Smooth muscle cell (in vitro differentiated cells): ENCODE measurements at regions not wholly inside any gene's neighbourhood (a gene's known extent, or its start where the extent isn't known, plus 50 kb on each side); places are given as distances from the start of the nearest gene placed in this dataset.

ENCODE experiments used
- DNase-seq: peaks from one replicate; lab custom pipeline; 2025; ENCODE audit not compliant: unreplicated experiment; lab: John Stamatoyannopoulos, UW
- H2AFZ ChIP-seq: fragments of 200-600 bp; sonication (generic); 2 replicates; pipeline ENCODE4 v1.6.0; 2016; ENCODE audit warnings: antibody characterized with exemption, low read depth, mild to moderate bottlenecking
- H3F3A ChIP-seq: fragments of 200-600 bp; sonication (generic); 2 replicates; pipeline ENCODE4 v1.6.0; 2017; ENCODE audit warnings: antibody characterized with exemption, low read depth
- H3K27ac ChIP-seq: fragments of 200-600 bp; sonication (generic); 2 replicates; pipeline ENCODE4 v1.5.1; 2016; ENCODE audit warnings: low read depth, mild to moderate bottlenecking
- H3K27me3 ChIP-seq: fragments of 200-600 bp; sonication (generic); 2 replicates; pipeline ENCODE4 v1.6.1; 2016; ENCODE audit warnings: low read depth, mild to moderate bottlenecking
- H3K36me3 ChIP-seq: fragments of 200-600 bp; sonication (generic); 2 replicates; pipeline ENCODE4 v1.5.1; 2016; ENCODE audit warnings: low read depth
- H3K4me1 ChIP-seq: fragments of 200-600 bp; sonication (generic); 2 replicates; pipeline ENCODE4 v1.5.1; 2016; ENCODE audit warnings: low read depth
- H3K4me2 ChIP-seq: fragments of 200-600 bp; sonication (generic); 2 replicates; pipeline ENCODE4 v1.6.0; 2016; ENCODE audit warnings: mild to moderate bottlenecking
- H3K4me3 ChIP-seq: fragments of 200-600 bp; sonication (generic); 2 replicates; pipeline ENCODE4 v1.5.1; 2016; ENCODE audit warnings: mild to moderate bottlenecking
- H3K79me2 ChIP-seq: fragments of 200-600 bp; sonication (generic); 2 replicates; pipeline ENCODE4 v1.6.0; 2016; ENCODE audit warnings: low read depth, mild to moderate bottlenecking
- H3K9ac ChIP-seq: fragments of 200-600 bp; sonication (generic); 2 replicates; pipeline ENCODE4 v1.6.0; 2016; ENCODE audit warnings: low read depth
- H3K9me3 ChIP-seq: fragments of 200-600 bp; sonication (generic); replicated peaks from 2 replicates; pipeline ENCODE4 v1.5.1; 2016; ENCODE audit warnings: low read depth
- H4K20me1 ChIP-seq: fragments of 200-600 bp; sonication (generic); 2 replicates; pipeline ENCODE4 v1.6.0; 2016; ENCODE audit warnings: low read depth
- WGBS: methylation state at CpG from one replicate; pipeline ENCODE4 v1.1.7; 2016; ENCODE audit warnings: low lambda C conversion rate; 5-methylcytosine and 5-hydroxymethylcytosine counted together
- TF ChIP-seq, protein P1 (sequence below): fragments of 200-600 bp; sonication (generic); IDR thresholded peaks from 2 replicates; pipeline ENCODE4 v1.5.1; 2017; ENCODE audit warnings: borderline replicate concordance, mild to moderate bottlenecking, antibody characterized with exemption; ENCODE audit not compliant: insufficient read depth, poor library complexity, severe bottlenecking

DNA sequence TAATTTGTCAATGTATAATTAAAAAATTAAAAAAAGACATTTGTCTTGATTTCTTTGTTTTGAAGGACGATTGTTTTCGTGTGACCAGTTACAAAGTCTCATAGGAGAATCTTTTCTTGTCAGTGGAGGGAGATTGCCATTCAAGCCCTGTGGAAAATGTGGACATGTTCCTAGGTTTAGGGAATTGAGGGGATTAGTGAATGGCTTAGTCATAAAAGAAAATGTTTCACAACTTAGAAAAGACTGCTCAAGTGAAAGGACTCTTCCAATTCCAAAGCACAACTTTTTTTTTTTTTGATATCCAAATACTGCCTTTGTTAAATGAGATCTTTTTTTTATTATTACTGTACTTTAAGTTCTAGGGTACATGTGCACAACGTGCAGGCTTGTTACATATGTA, 140.7 kb upstream of the HABP2 start:
- TF ChIP-seq, protein P1, sequence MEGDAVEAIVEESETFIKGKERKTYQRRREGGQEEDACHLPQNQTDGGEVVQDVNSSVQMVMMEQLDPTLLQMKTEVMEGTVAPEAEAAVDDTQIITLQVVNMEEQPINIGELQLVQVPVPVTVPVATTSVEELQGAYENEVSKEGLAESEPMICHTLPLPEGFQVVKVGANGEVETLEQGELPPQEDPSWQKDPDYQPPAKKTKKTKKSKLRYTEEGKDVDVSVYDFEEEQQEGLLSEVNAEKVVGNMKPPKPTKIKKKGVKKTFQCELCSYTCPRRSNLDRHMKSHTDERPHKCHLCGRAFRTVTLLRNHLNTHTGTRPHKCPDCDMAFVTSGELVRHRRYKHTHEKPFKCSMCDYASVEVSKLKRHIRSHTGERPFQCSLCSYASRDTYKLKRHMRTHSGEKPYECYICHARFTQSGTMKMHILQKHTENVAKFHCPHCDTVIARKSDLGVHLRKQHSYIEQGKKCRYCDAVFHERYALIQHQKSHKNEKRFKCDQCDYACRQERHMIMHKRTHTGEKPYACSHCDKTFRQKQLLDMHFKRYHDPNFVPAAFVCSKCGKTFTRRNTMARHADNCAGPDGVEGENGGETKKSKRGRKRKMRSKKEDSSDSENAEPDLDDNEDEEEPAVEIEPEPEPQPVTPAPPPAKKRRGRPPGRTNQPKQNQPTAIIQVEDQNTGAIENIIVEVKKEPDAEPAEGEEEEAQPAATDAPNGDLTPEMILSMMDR, result no peak
- DNase-seq, result no peak
- Histone ChIP-seq H3K4me3 (no peak overlapping the region), H2AFZ (no peak overlapping the region), H3K9ac (no peak overlapping the region), H3K27me3 (peaks cover 18% of the 10 kb centered on the region), H3K36me3 (no peaks in the 10 kb centered on the region), H3F3A (no peaks in the 10 kb centered on the region), H4K20me1 (no peaks in the 10 kb centered on the region), H3K79me2 (no peaks in the 10 kb centered on the region), H3K9me3 (no peaks in the 10 kb centered on the region), H3K4me2 (no peak overlapping the region), H3K27ac (no peak overlapping the region), H3K4me1 (no peaks in the 10 kb centered on the region)
- WGBS, result 61% methylated on average over 3 of the region's 3 CpGs

DNA sequence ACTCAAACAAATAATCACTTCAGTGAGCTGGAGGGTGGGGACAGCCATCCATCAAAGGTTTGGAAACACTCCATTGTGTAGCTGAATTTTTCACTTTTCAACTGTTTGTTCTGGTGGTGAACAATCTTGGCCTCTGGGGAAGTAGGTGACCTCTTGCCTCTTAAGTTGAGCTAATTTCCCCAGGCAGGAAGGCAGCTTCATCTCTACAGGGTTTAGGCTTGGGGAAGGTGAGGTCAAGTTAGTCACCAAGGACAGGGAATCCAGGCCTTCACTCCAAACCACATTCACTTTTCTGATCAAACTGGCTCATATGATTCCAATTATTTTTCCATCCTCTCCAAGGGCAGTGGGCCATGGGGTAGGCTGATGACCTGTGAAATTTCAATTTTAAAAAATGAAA, 138.3 kb upstream of the HABP2 start:
- H3K36me3 ChIP-seq, result no peaks in the 10 kb centered on the region
- TF ChIP-seq, protein P1, result no peak

GRCh38 chr10:113415246-113415645, 137.6 kb upstream of the HABP2 start:
- Histone ChIP-seq H3K4me3 (no peak overlapping the region), H3K27ac (no peak overlapping the region), H4K20me1 (no peaks in the 10 kb centered on the region), H3K79me2 (no peaks in the 10 kb centered on the region), H3F3A (no peaks in the 10 kb centered on the region), H2AFZ (no peak overlapping the region), H3K9ac (no peak overlapping the region), H3K4me1 (no peaks in the 10 kb centered on the region), H3K36me3 (no peaks in the 10 kb centered on the region), H3K27me3 (peaks cover 4% of the 10 kb centered on the region), H3K9me3 (peaks cover 5% of the 10 kb centered on the region), H3K4me2 (no peak overlapping the region)
- no peak for DNase-seq
- TF ChIP-seq, protein P1, result no peak
- 60% methylated on average over 3 of the region's 3 CpGs for WGBS

More for the DNA sequence above, 138.3 kb upstream of the HABP2 start:
- Histone ChIP-seq H3K27ac (no peak overlapping the region), H4K20me1 (no peaks in the 10 kb centered on the region), H3K4me2 (no peak overlapping the region), H3K79me2 (no peaks in the 10 kb centered on the region), H3K4me3 (no peak overlapping the region), H3K27me3 (peaks cover 7% of the 10 kb centered on the region), H2AFZ (no peak overlapping the region), H3F3A (no peaks in the 10 kb centered on the region), H3K9ac (no peak overlapping the region), H3K9me3 (peaks cover under 1% of the 10 kb centered on the region), H3K4me1 (no peaks in the 10 kb centered on the region)
- DNase-seq, result no peak

DNA sequence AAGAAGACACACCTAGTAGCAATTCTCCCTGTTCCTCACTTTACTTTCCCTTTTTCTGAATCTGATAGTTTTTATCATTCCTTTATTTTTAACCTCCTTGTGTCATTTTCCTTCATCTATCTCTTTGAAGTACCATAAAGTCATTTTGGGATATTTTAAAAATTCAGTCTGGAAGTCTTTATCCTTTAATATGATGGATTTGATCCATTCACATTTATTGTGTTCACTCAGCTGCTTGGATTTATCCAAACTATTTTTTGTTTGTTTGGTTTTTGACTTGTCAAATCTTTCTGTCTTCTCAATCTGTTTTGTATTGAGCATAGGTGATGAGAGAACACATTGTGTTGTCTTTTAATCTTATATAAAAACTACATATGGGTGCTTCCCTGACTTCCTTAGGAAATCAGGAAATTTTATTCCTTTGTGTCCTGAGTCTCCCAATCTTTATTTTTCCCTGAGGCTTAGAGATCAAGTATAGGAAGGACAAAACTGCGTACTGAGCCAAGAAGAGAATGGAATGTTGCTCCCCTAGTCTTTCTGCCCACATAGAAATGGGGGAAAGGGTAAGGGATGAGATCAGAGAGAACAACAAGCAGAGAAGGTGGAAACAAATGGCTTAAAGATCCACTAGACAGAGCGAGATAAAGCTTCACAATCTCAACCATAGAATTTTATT, 132.7 kb upstream of the HABP2 start:
- 69% methylated on average over 2 of the region's 2 CpGs for WGBS
- H3K79me2 ChIP-seq, result no peaks in the 10 kb centered on the region
- peaks cover 5% of the 10 kb centered on the region for H3K9me3 ChIP-seq

More for the DNA sequence above, 132.7 kb upstream of the HABP2 start:
- no peak for DNase-seq
- H2AFZ ChIP-seq, result no peak overlapping the region
- no peaks in the 10 kb centered on the region for H3K27me3 ChIP-seq
- no peaks in the 10 kb centered on the region for H3K4me1 ChIP-seq
- H3K27ac ChIP-seq, result no peak overlapping the region
- TF ChIP-seq, protein P1, result no peak
- no peaks in the 10 kb centered on the region for H3F3A ChIP-seq
- no peak overlapping the region for H3K9ac ChIP-seq
- no peaks in the 10 kb centered on the region for H3K36me3 ChIP-seq
- no peak overlapping the region for H3K4me3 ChIP-seq
- H4K20me1 ChIP-seq, result no peaks in the 10 kb centered on the region
- no peak overlapping the region for H3K4me2 ChIP-seq
